GM19023 (cell line): ENCODE measurements at regions not wholly inside any gene's neighbourhood (a gene's known extent, or its start where the extent isn't known, plus 50 kb on each side); places are given as distances from the start of the nearest gene placed in this dataset.
"Not testable (repeated sequence)": the region's sequence is repeated elsewhere in the genome, so short reads cannot be mapped to it uniquely, and the experiment has no call there.

Experiments used
- ATAC-seq: cut with Tn5 transposase; IDR thresholded peaks from one replicate; pipeline ENCODE4 v1.9.1; 2021; ENCODE audit warnings: mild to moderate bottlenecking, moderate library complexity; ENCODE audit not compliant: unreplicated experiment

- no peak for ATAC-seq
Observed at GRCh38 chr7:34575006-34575405, 83.0 kb upstream of the NPSR1 start.

DNA sequence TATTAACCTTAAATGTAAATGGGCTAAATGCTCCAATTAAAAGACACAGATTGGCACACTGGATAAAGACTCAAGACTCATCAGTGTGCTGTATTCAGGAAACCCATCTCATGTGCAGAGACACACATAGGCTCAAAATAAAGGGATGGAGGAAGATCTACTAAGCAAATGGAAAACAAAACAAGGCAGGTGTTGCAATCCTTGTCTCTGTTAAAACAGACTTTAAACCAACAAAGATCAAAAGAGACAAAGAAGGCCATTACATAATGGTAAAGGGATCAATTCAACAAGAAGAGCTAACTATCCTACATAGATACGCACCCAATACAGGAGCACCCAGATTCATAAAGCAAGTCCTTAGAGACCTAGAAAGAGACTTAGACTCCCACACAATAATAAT is 80.1 kb upstream of the NPSR1 start:
- ATAC-seq = not testable (repeated sequence)

GRCh38 chr7:34581698-34582097 is 76.3 kb upstream of the NPSR1 start:
- ATAC-seq = not testable (repeated sequence)

- no peak for ATAC-seq
Observed at GRCh38 chr7:34584526-34584925, 73.5 kb upstream of the NPSR1 start.

DNA sequence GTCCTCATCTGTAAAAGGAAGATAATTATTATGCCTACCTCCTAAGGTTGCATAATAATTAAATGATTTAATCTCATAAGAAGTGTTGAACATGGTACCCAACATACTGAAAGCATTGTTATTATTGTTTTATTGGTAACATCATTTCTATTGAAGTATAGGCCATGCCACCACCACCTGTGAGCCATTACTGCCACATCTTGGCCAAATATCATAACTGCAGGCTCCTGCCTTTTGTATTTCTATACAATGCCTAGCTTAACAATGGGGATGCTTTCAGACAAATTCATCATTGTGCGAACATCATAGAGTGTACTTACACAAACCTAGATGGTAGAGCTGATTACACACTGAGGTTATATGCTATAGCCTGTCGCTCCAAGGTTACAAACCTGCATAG is 61.1 kb upstream of the NPSR1 start:
- ATAC-seq = no peak

DNA sequence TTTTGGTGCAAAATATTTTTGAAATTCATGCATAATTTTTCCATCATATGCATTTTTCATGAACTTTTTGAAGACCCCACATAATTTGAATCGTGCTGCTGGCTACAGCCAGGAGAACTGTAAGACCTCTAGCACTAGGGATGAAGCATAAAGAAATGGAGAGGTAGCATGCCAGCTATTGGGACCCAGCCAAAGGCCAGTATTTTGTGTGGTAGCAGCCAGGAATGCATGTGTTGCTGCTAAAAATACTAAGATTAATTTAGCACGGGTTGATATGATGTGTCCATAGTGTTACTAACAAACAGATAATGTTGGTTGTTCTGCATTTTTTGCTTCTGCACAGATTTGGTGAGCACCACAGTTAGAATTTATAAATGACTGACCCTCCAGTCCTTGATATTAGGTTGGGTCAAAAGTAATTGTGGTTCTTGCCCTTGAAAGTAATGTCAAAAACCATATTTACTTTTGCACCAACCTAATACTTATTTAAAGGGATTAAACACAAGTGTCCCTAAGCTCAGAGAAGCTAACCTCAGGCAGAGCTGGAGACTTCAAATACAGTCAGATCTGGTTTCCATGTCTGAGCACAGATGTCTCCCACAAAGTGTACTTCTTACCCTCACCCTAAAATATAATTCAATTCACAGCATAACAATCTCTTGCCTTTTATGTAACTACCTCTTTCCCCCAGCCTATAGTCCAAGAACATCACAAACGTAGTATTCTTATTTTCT is 54.1 kb upstream of the NPSR1 start:
- ATAC-seq = no peak
